ENCODE measurements at regions not wholly inside any gene's neighbourhood (a gene's known extent, or its start where the extent isn't known, plus 50 kb on each side); places are given as distances from the start of the nearest gene placed in this dataset.

DNA sequence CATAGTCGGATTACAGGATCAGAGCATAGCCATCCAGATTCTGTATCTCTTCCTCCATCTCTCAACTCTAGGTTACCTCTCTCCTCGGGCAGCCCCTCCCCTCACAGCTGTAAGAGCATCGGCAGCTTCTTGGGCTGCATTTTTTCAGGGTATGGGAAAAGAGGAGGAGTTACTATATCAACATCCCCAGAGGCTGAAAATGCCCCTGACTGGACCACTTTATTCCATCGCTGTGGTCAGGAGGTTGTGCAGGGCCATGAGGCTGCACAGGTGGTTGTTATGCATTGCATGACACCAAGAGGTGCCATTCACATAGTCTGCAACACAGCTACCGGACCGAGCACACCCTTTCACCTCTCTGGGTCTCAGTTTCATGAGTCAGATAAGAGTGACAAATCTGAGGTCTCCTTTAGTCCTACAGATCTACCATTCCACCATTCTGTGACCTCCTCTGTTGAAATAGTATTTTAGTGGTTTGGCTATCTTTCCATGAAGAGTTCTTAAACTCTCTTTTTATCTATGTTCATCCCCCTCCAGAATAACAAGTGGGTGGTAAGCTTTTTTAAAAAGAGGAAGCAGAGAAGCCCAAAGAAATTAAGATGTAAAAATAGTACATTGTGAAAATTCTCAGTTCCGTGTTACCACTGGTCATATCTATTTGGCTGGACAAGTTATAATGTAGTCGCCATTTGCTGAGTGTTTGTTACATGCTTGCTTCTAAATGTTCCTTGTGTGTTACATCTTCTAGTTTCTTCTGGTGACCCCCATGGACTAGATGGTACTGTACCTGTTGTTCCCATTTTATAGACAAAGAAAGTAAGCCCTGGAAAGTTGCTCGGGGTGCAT lies 56.6 kb upstream of the SLC1A4 start:
- no peak for TF ChIP-seq POLR2A (IDR thresholded peaks at IDR 0.05)
- TF ChIP-seq, protein P1, sequence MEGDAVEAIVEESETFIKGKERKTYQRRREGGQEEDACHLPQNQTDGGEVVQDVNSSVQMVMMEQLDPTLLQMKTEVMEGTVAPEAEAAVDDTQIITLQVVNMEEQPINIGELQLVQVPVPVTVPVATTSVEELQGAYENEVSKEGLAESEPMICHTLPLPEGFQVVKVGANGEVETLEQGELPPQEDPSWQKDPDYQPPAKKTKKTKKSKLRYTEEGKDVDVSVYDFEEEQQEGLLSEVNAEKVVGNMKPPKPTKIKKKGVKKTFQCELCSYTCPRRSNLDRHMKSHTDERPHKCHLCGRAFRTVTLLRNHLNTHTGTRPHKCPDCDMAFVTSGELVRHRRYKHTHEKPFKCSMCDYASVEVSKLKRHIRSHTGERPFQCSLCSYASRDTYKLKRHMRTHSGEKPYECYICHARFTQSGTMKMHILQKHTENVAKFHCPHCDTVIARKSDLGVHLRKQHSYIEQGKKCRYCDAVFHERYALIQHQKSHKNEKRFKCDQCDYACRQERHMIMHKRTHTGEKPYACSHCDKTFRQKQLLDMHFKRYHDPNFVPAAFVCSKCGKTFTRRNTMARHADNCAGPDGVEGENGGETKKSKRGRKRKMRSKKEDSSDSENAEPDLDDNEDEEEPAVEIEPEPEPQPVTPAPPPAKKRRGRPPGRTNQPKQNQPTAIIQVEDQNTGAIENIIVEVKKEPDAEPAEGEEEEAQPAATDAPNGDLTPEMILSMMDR (IDR thresholded peaks at IDR 0.05) = no peak

Measured in right lobe of liver (tissue), 4 donors.